H9 (cell line): ENCODE measurements at regions not wholly inside any gene's neighbourhood (a gene's known extent, or its start where the extent isn't known, plus 50 kb on each side); places are given as distances from the start of the nearest gene placed in this dataset.

Source experiments
- DNase-seq: peaks from one replicate; pipeline ENCODE4 v3.0.0-alpha.2; 2017
- H2AFZ ChIP-seq: one replicate; pipeline ENCODE4 v1.6.1; 2013; ENCODE audit warnings: mild to moderate bottlenecking, low read length, control low read depth, moderate library complexity
- H2AK5ac ChIP-seq: 2 replicates; pipeline ENCODE4 v1.6.1; 2013; ENCODE audit warnings: low read length, control low read depth, mixed read lengths; ENCODE audit not compliant: insufficient read length
- H2BK120ac ChIP-seq: one replicate; pipeline ENCODE4 v1.6.1; 2013; ENCODE audit warnings: low read depth, mild to moderate bottlenecking, low read length, control low read depth, inconsistent platforms; ENCODE audit not compliant: poor library complexity, severe bottlenecking
- H2BK12ac ChIP-seq: 2 replicates; pipeline ENCODE4 v1.6.1; 2013; ENCODE audit warnings: low read length, control low read depth, mixed read lengths, low read depth; ENCODE audit not compliant: insufficient read length
- H2BK15ac ChIP-seq: 2 replicates; pipeline ENCODE4 v1.6.1; 2013; ENCODE audit warnings: low read depth, low read length, control low read depth
- H2BK20ac ChIP-seq: one replicate; pipeline ENCODE4 v1.6.1; 2013; ENCODE audit warnings: low read depth, mild to moderate bottlenecking, low read length, control low read depth, inconsistent platforms; ENCODE audit not compliant: poor library complexity, severe bottlenecking
- H2BK5ac ChIP-seq: 2 replicates; pipeline ENCODE4 v1.6.1; 2013; ENCODE audit warnings: low read length, control low read depth, mixed read lengths; ENCODE audit not compliant: insufficient read length
- H3K14ac ChIP-seq: 2 replicates; pipeline ENCODE4 v1.6.1; 2013; ENCODE audit warnings: low read length, control low read depth; ENCODE audit not compliant: insufficient read depth
- H3K18ac ChIP-seq: 2 replicates; pipeline ENCODE4 v1.6.1; 2013; ENCODE audit warnings: low read depth, mild to moderate bottlenecking, mixed read lengths, low read length, control low read depth; ENCODE audit not compliant: insufficient read length
- H3K23ac ChIP-seq: 2 replicates; pipeline ENCODE4 v1.6.1; 2013; ENCODE audit warnings: low read length, control low read depth, mixed read lengths, low read depth; ENCODE audit not compliant: insufficient read length
- H3K23me2 ChIP-seq: 2 replicates; pipeline ENCODE4 v1.6.1; 2013; ENCODE audit warnings: low read depth, mild to moderate bottlenecking, mixed read lengths, low read length, control low read depth; ENCODE audit not compliant: insufficient read length, poor library complexity, severe bottlenecking
- H3K27ac ChIP-seq: 2 replicates; pipeline ENCODE4 v1.5.1; 2013; ENCODE audit warnings: low read length, control low read depth, mixed read lengths, low read depth; ENCODE audit not compliant: insufficient read length
- H3K27me3 ChIP-seq: 2 replicates; pipeline ENCODE4 v1.6.1; 2013; ENCODE audit warnings: low read length, control low read depth, inconsistent platforms; ENCODE audit not compliant: insufficient read depth
- H3K4ac ChIP-seq: 2 replicates; pipeline ENCODE4 v1.6.1; 2013; ENCODE audit warnings: low read depth, mild to moderate bottlenecking, control low read depth, inconsistent platforms, low read length, moderate library complexity
- H3K4me1 ChIP-seq: 2 replicates; pipeline ENCODE4 v1.6.1; 2013; ENCODE audit warnings: low read length, control low read depth, inconsistent platforms; ENCODE audit not compliant: insufficient read depth
- H3K4me2 ChIP-seq: 2 replicates; pipeline ENCODE4 v1.6.1; 2013; ENCODE audit warnings: low read length, control low read depth, mixed read lengths; ENCODE audit not compliant: insufficient read length, insufficient read depth
- H3K56ac ChIP-seq: 2 replicates; pipeline ENCODE4 v1.6.1; 2013; ENCODE audit warnings: low read depth, mild to moderate bottlenecking, mixed read lengths, low read length, control low read depth; ENCODE audit not compliant: insufficient read length
- H3K79me1 ChIP-seq: 2 replicates; pipeline ENCODE4 v1.6.1; 2013; ENCODE audit warnings: low read depth, mild to moderate bottlenecking, moderate library complexity, low read length, control low read depth, inconsistent platforms; ENCODE audit not compliant: insufficient read depth, poor library complexity, severe bottlenecking
- H3K79me2 ChIP-seq: 2 replicates; pipeline ENCODE4 v1.6.1; 2013; ENCODE audit warnings: low read length, control low read depth, inconsistent platforms; ENCODE audit not compliant: insufficient read depth
- H3K9ac ChIP-seq: 2 replicates; pipeline ENCODE4 v1.6.1; 2013; ENCODE audit warnings: low read length, control low read depth, mixed read lengths; ENCODE audit not compliant: insufficient read length; ENCODE audit errors: extremely low read depth
- H3K9me3 ChIP-seq: one replicate; pipeline ENCODE4 v1.6.1; 2013; ENCODE audit warnings: low read depth, low read length, inconsistent platforms; ENCODE audit not compliant: control insufficient read depth
- H3T11ph ChIP-seq: one replicate; pipeline ENCODE4 v1.6.1; 2013; ENCODE audit warnings: mild to moderate bottlenecking, low read length, control low read depth, inconsistent platforms
- H4K20me1 ChIP-seq: one replicate; pipeline ENCODE4 v1.6.1; 2013; ENCODE audit not compliant: control insufficient read depth, insufficient read length, insufficient read depth
- H4K5ac ChIP-seq: 2 replicates; pipeline ENCODE4 v1.6.1; 2013; ENCODE audit warnings: low read depth, mild to moderate bottlenecking, mixed read lengths, low read length, control low read depth; ENCODE audit not compliant: insufficient read length
- H4K8ac ChIP-seq: replicated peaks from 2 replicates; pipeline ENCODE4 v1.6.1; 2013; ENCODE audit warnings: low read length, control low read depth, mixed read lengths, low read depth; ENCODE audit not compliant: insufficient read length
- H4K91ac ChIP-seq: 2 replicates; pipeline ENCODE4 v1.6.1; 2013; ENCODE audit warnings: low read depth, mild to moderate bottlenecking, moderate library complexity, mixed read lengths, low read length, control low read depth; ENCODE audit not compliant: insufficient read length
- H3K27ac Mint-ChIP-seq, 3 experiments: 2 replicates in 2 of 3; 3 replicates in 1 of 3; pipeline ENCODE4 v1.8.0; 2020 to 2021; ENCODE audit warnings: mixed read lengths in 3 of 3, mild to moderate bottlenecking in 1 of 3, moderate library complexity in 1 of 3
- H3K27me3 Mint-ChIP-seq: 2 replicates; pipeline ENCODE4 v1.8.0; 2021; ENCODE audit warnings: low read depth, mild to moderate bottlenecking, moderate library complexity, mixed read lengths
- H3K36me3 Mint-ChIP-seq, 3 experiments: 2 replicates in 2 of 3; 3 replicates in 1 of 3; pipeline ENCODE4 v1.8.0; 2020 to 2021; ENCODE audit warnings: low read depth in 3 of 3, mixed read lengths in 3 of 3; ENCODE audit not compliant: insufficient read depth in 1 of 3
- H3K4me1 Mint-ChIP-seq, 2 experiments: 2 replicates each; pipeline ENCODE4 v1.8.0; 2020; ENCODE audit warnings: mixed read lengths in 2 of 2
- H3K4me3 Mint-ChIP-seq, 2 experiments: 2 replicates in 1 of 2; 3 replicates in 1 of 2; pipeline ENCODE4 v1.8.0; 2020 to 2021; ENCODE audit warnings: mild to moderate bottlenecking in 2 of 2, mixed read lengths in 2 of 2, moderate library complexity in 1 of 2
- H3K9me3 Mint-ChIP-seq, 2 experiments: 2 replicates in 1 of 2; 3 replicates in 1 of 2; pipeline ENCODE4 v1.8.0; 2020; ENCODE audit warnings: mild to moderate bottlenecking in 2 of 2, mixed read lengths in 2 of 2, moderate library complexity in 1 of 2
- WGBS: extraction: QIAGEN DNeasy Blood & Tissue Kit; methylation state at CpG from one replicate; pipeline ENCODE4 v1.1.7; 2013; ENCODE audit warnings: missing lambda C conversion rate, low lambda C conversion rate, mixed read lengths; ENCODE audit not compliant: insufficient read length; ENCODE audit errors: extremely low coverage; 5-methylcytosine and 5-hydroxymethylcytosine counted together
- TF ChIP-seq, protein P1 (sequence below): fragments of 200-600 bp; sonication (generic); conservative IDR thresholded peaks from 3 replicates; pipeline ENCODE4 v1.8.0; 2021; ENCODE audit warnings: antibody characterized with exemption, mild to moderate bottlenecking

DNA sequence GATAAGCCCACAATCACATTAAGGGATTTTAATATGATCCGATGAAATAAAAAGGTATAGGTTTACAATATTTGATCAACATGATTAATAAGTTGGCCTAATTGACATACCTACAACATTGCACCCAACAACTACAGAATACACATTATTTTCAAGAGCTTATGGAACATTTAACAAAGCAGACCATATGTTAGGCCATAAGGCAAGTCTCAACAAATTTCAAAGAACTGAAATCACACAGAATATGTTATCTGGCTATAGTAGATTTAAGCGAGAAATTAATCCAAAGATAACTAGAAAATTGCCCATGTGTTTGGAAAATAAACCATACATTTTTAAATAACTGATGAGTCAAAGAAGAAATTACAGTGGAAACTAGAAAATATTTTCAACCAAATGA lies 126.0 kb upstream of the KCNG1 start:
- Histone ChIP-seq H2BK120ac (no peak overlapping the region), H3K4me1 (no peaks in the 10 kb centered on the region), H3K27me3 (no peaks in the 10 kb centered on the region), H4K91ac (no peak overlapping the region), H3K4ac (no peak overlapping the region), H3K4me2 (no peak overlapping the region), H4K8ac (no peak overlapping the region), H3K23ac (no peak overlapping the region), H2AK5ac (no peak overlapping the region), H3K9me3 (no peaks in the 10 kb centered on the region), H2BK20ac (no peak overlapping the region), H3K56ac (no peak overlapping the region), H2AFZ (no peak overlapping the region), H2BK12ac (no peak overlapping the region), H3T11ph (no peak overlapping the region), H3K14ac (no peak overlapping the region), H3K23me2 (no peaks in the 10 kb centered on the region), H3K79me2 (no peaks in the 10 kb centered on the region), H3K9ac (no peak overlapping the region), H3K79me1 (no peaks in the 10 kb centered on the region), H2BK15ac (no peak overlapping the region), H4K5ac (no peak overlapping the region), H3K27ac (no peak overlapping the region), H3K18ac (no peak overlapping the region), H2BK5ac (no peak overlapping the region), H4K20me1 (no peaks in the 10 kb centered on the region)
- no CpG with 5 or more reads among the region's 2 CpGs for WGBS
- H3K4me1 Mint-ChIP-seq, result no peaks in the 10 kb centered on the region
- no peak overlapping the region for H3K4me3 Mint-ChIP-seq
- DNase-seq, result no peak
- H3K36me3 Mint-ChIP-seq, result peaks cover 0 to 11% (median 0%) of the 10 kb centered on the region in 3 experiments; a peak in 3 of 7 replicates
- peaks cover 11 to 12% of the 10 kb centered on the region in 2 experiments for H3K9me3 Mint-ChIP-seq
- H3K27ac Mint-ChIP-seq, result no peak overlapping the region
- TF ChIP-seq, protein P1, sequence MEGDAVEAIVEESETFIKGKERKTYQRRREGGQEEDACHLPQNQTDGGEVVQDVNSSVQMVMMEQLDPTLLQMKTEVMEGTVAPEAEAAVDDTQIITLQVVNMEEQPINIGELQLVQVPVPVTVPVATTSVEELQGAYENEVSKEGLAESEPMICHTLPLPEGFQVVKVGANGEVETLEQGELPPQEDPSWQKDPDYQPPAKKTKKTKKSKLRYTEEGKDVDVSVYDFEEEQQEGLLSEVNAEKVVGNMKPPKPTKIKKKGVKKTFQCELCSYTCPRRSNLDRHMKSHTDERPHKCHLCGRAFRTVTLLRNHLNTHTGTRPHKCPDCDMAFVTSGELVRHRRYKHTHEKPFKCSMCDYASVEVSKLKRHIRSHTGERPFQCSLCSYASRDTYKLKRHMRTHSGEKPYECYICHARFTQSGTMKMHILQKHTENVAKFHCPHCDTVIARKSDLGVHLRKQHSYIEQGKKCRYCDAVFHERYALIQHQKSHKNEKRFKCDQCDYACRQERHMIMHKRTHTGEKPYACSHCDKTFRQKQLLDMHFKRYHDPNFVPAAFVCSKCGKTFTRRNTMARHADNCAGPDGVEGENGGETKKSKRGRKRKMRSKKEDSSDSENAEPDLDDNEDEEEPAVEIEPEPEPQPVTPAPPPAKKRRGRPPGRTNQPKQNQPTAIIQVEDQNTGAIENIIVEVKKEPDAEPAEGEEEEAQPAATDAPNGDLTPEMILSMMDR, result no peak
- H3K27me3 Mint-ChIP-seq, result peaks cover 5% of the 10 kb centered on the region
